ENCODE measurements at regions not wholly inside any gene's neighbourhood (a gene's known extent, or its start where the extent isn't known, plus 50 kb on each side); places are given as distances from the start of the nearest gene placed in this dataset.
"Not testable (repeated sequence)": the region's sequence is repeated elsewhere in the genome, so short reads cannot be mapped to it uniquely, and the experiment has no call there.

- not testable (repeated sequence) for ATAC-seq (replicated peaks); DNase-seq; H3K4me1 Mint-ChIP-seq; H3K27ac Mint-ChIP-seq; H3K9me3 Mint-ChIP-seq; H3K4me3 Mint-ChIP-seq; H3K36me3 Mint-ChIP-seq; H3K27me3 Mint-ChIP-seq
Measured at GRCh38 chr5:176042020-176042658, 74.0 kb upstream of the THOC3 start.

GRCh38 chr5:176043252-176043829, 75.2 kb upstream of the THOC3 start:
- H3K4me1 Mint-ChIP-seq; DNase-seq; H3K9me3 Mint-ChIP-seq; H3K4me3 Mint-ChIP-seq; H3K27ac Mint-ChIP-seq; ATAC-seq (replicated peaks); H3K36me3 Mint-ChIP-seq; H3K27me3 Mint-ChIP-seq: not testable (repeated sequence)

GRCh38 chr5:176043986-176044385, 75.9 kb upstream of the THOC3 start:
- not testable (repeated sequence) for ATAC-seq (replicated peaks); DNase-seq; H3K36me3 Mint-ChIP-seq; H3K27me3 Mint-ChIP-seq; H3K4me3 Mint-ChIP-seq; H3K27ac Mint-ChIP-seq; H3K4me1 Mint-ChIP-seq; H3K9me3 Mint-ChIP-seq

- not testable (repeated sequence) for H3K4me3 Mint-ChIP-seq; H3K27me3 Mint-ChIP-seq; H3K9me3 Mint-ChIP-seq; H3K4me1 Mint-ChIP-seq; ATAC-seq (replicated peaks); H3K27ac Mint-ChIP-seq; DNase-seq; H3K36me3 Mint-ChIP-seq
Measured at GRCh38 chr5:176044431-176044830, 76.3 kb upstream of the THOC3 start.

- not testable (repeated sequence) for H3K27ac Mint-ChIP-seq; DNase-seq; H3K36me3 Mint-ChIP-seq; H3K27me3 Mint-ChIP-seq; ATAC-seq (replicated peaks); H3K4me3 Mint-ChIP-seq; H3K9me3 Mint-ChIP-seq; H3K4me1 Mint-ChIP-seq
Measured at GRCh38 chr5:176045442-176045841, 77.3 kb upstream of the THOC3 start.

GRCh38 chr5:176048671-176049070, 80.6 kb upstream of the THOC3 start:
- ATAC-seq (replicated peaks); H3K4me3 Mint-ChIP-seq; H3K27me3 Mint-ChIP-seq; H3K36me3 Mint-ChIP-seq; DNase-seq; H3K9me3 Mint-ChIP-seq; H3K4me1 Mint-ChIP-seq; H3K27ac Mint-ChIP-seq: not testable (repeated sequence)

GRCh38 chr5:176060472-176061268, 92.6 kb upstream of the THOC3 start:
- not testable (repeated sequence) for H3K27me3 Mint-ChIP-seq, H3K36me3 Mint-ChIP-seq, H3K9me3 Mint-ChIP-seq, H3K27ac Mint-ChIP-seq, DNase-seq, H3K4me1 Mint-ChIP-seq
- H3K4me3 Mint-ChIP-seq: peak overlapping the region; percentile 52 to 65
- peak; percentile 85 to 92 for ATAC-seq (replicated peaks)

- ATAC-seq (replicated peaks); H3K4me1 Mint-ChIP-seq; H3K27ac Mint-ChIP-seq; DNase-seq; H3K27me3 Mint-ChIP-seq; H3K36me3 Mint-ChIP-seq; H3K9me3 Mint-ChIP-seq: not testable (repeated sequence)
- H3K4me3 Mint-ChIP-seq: peak overlapping the region; percentile 52 to 65
Measured at GRCh38 chr5:176061269-176061622, 93.1 kb upstream of the THOC3 start.

- not testable (repeated sequence) for H3K36me3 Mint-ChIP-seq; H3K4me1 Mint-ChIP-seq; H3K4me3 Mint-ChIP-seq; DNase-seq; H3K9me3 Mint-ChIP-seq; H3K27me3 Mint-ChIP-seq; H3K27ac Mint-ChIP-seq; ATAC-seq (replicated peaks)
Measured at GRCh38 chr5:176061660-176062059, 93.5 kb upstream of the THOC3 start.

- not testable (repeated sequence) for DNase-seq; H3K9me3 Mint-ChIP-seq; H3K4me1 Mint-ChIP-seq; H3K4me3 Mint-ChIP-seq; ATAC-seq (replicated peaks); H3K36me3 Mint-ChIP-seq; H3K27ac Mint-ChIP-seq; H3K27me3 Mint-ChIP-seq
Measured at GRCh38 chr5:176066262-176066945, 98.3 kb upstream of the THOC3 start.

GRCh38 chr5:176067162-176067561, 99.0 kb upstream of the THOC3 start:
- ATAC-seq (replicated peaks); H3K9me3 Mint-ChIP-seq; DNase-seq; H3K36me3 Mint-ChIP-seq; H3K4me3 Mint-ChIP-seq; H3K27ac Mint-ChIP-seq; H3K27me3 Mint-ChIP-seq; H3K4me1 Mint-ChIP-seq: not testable (repeated sequence)

- ATAC-seq (replicated peaks); H3K27ac Mint-ChIP-seq; H3K4me3 Mint-ChIP-seq; H3K4me1 Mint-ChIP-seq; DNase-seq; H3K36me3 Mint-ChIP-seq; H3K9me3 Mint-ChIP-seq; H3K27me3 Mint-ChIP-seq: not testable (repeated sequence)
Measured at GRCh38 chr5:176067948-176068347, 99.8 kb upstream of the THOC3 start.

- not testable (repeated sequence) for H3K36me3 Mint-ChIP-seq; H3K27ac Mint-ChIP-seq; DNase-seq; H3K4me3 Mint-ChIP-seq; ATAC-seq (replicated peaks); H3K4me1 Mint-ChIP-seq; H3K27me3 Mint-ChIP-seq; H3K9me3 Mint-ChIP-seq
Measured at GRCh38 chr5:176073996-176074571, 106.0 kb upstream of the THOC3 start.

GRCh38 chr5:176083717-176084116, 115.6 kb upstream of the THOC3 start:
- not testable (repeated sequence) for H3K4me3 Mint-ChIP-seq; H3K4me1 Mint-ChIP-seq; H3K9me3 Mint-ChIP-seq; H3K36me3 Mint-ChIP-seq; H3K27me3 Mint-ChIP-seq; ATAC-seq (replicated peaks); DNase-seq; H3K27ac Mint-ChIP-seq
